ENCODE measurements at regions not wholly inside any gene's neighbourhood (a gene's known extent, or its start where the extent isn't known, plus 50 kb on each side); places are given as distances from the start of the nearest gene placed in this dataset.

GRCh38 chr11:8801121-8801520 lies 109.9 kb upstream of the AKIP1 start:
- TF ChIP-seq EZH2phosphoT487 (IDR thresholded peaks at IDR 0.05; ENCODE audit: borderline replicate concordance, low read length) (no peak), CTCF (IDR thresholded peaks at IDR 0.05; ENCODE audit: low read depth, low read length, poor library complexity, severe bottlenecking) (no peak)
